H7 (cell line): ENCODE measurements at regions not wholly inside any gene's neighbourhood (a gene's known extent, or its start where the extent isn't known, plus 50 kb on each side); places are given as distances from the start of the nearest gene placed in this dataset.

Source experiments
- DNase-seq: peaks from one replicate; pipeline ENCODE4 v3.0.0; 2012
- H3K27me3 ChIP-seq: 2 replicates; pipeline ENCODE4 v1.6.0; 2011; ENCODE audit warnings: mild to moderate bottlenecking, low read length; ENCODE audit not compliant: control insufficient read depth, insufficient read depth
- H3K36me3 ChIP-seq: replicated peaks from 2 replicates; pipeline ENCODE4 v1.5.1; 2011; ENCODE audit warnings: low read length; ENCODE audit not compliant: control insufficient read depth, insufficient read depth
- H3K4me3 ChIP-seq: 2 replicates; pipeline ENCODE4 v1.5.1; 2011; ENCODE audit warnings: low read depth, mild to moderate bottlenecking, control low read depth, low read length, moderate library complexity; ENCODE audit not compliant: insufficient read depth

DNA sequence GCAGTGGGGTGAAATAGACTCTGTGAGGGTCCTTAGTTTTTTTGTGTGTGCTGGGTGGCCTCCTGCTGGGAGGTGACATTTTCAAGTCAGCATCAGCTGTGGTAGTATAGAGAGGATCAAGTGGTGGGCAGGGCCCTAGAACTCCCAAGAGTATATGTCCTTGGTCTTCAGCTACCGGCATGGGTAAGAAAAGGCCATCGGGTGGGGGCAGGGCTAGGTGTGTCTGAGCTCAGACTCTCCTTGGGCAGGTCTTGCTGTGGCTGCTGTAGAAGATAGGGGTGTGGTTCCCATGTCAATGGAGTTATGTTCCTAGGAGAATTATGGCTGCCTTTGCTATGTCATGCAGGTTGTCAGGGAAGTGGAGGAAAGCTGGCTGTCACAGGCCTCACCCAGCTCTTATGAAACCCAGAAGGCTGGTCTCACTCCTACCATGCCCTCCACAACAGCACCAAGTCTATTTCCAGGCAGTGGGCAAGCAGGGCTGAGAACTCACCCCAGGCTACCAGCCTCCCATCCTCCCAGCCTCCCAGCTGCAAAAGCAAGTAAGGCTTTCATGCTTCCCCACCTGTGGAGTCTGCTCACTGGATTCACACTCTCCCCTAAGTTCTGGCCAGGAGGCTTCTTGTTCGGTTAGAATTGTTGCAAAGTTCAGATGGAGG is 130.6 kb upstream of the SOX1 start:
- no peak for DNase-seq
- no peaks in the 10 kb centered on the region for H3K36me3 ChIP-seq
- no peaks in the 10 kb centered on the region for H3K27me3 ChIP-seq
- no peak overlapping the region for H3K4me3 ChIP-seq

DNA sequence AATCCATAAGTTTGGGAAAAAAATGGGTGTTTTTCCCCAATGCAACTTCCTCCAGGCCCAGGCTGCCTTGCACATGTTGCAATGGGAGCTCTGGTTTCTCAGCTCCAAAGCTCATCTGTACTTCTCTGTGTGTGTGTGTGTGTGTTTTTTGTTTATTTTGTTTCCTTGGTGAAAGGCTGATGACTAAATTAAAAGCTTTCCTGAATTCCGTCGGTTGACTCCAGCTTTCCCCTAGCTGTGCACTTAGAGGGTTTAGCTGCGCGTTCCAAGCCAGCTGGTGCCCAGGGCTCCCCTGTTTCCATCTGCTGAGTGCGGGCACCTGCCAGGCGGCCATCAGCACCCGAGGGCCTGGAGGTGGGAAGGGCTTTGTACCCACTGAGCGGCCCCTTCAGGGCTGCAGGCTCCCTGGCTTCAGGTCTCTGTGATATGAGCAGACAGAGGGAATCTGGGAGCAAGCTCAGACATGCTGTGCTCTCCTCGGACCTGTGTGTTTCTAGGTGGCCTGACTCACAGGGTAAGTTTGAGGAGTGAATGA is 129.1 kb upstream of the SOX1 start:
- Histone ChIP-seq H3K4me3 (no peak overlapping the region), H3K27me3 (no peaks in the 10 kb centered on the region), H3K36me3 (no peaks in the 10 kb centered on the region)
- DNase-seq: no peak

- Histone ChIP-seq H3K36me3 (no peaks in the 10 kb centered on the region), H3K4me3 (no peak overlapping the region), H3K27me3 (no peaks in the 10 kb centered on the region)
- DNase-seq: no peak
Measured at GRCh38 chr13:111938741-111939665, 127.9 kb upstream of the SOX1 start.

DNA sequence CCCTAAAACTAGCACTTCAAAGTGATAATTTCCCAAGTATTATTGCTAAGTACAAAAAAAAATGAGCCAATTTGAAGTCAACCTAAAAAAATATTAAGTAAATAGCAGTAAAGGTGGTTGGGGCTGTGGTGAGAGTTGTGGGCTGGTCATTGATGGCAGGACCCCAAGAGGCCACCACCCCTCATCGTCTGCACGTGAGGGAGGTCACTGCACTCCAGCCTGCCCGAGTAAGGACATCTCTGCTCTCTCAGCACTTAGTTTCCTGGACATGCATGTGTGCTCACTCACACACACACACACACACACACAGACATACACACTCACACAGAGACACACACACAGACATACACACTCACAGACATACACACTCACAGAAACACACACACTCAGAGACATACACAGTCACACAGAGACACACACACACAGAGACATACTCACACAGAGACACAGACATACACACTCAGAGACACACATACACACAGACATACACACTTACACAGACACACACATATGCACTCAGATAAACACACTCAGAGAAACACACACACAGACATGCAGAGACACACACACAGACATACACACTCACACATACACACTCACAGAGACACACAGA is 127.2 kb upstream of the SOX1 start:
- Histone ChIP-seq H3K36me3 (no peaks in the 10 kb centered on the region), H3K4me3 (no peak overlapping the region), H3K27me3 (no peaks in the 10 kb centered on the region)
- no peak for DNase-seq

DNA sequence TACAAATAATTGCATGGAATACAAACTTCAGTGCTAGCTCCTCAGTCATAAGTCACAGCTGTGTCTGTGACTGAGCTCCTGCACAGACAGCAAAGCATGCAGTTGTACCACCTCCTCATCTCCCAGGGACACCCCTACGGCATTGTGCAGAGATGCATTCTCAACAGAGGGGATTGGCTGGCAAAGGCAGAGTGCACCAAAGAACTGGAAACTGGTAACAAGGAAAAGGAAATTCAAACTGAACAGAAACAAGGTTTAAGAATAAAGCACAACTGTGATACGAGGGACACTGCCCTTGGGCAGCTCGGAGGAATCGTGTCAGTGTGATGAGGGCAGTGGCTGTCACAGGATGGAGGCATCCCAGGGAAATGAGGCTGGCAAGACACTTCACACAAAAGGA is 126.1 kb upstream of the SOX1 start:
- no peaks in the 10 kb centered on the region for H3K27me3 ChIP-seq
- DNase-seq: no peak
- H3K36me3 ChIP-seq: no peaks in the 10 kb centered on the region
- no peak overlapping the region for H3K4me3 ChIP-seq

DNA sequence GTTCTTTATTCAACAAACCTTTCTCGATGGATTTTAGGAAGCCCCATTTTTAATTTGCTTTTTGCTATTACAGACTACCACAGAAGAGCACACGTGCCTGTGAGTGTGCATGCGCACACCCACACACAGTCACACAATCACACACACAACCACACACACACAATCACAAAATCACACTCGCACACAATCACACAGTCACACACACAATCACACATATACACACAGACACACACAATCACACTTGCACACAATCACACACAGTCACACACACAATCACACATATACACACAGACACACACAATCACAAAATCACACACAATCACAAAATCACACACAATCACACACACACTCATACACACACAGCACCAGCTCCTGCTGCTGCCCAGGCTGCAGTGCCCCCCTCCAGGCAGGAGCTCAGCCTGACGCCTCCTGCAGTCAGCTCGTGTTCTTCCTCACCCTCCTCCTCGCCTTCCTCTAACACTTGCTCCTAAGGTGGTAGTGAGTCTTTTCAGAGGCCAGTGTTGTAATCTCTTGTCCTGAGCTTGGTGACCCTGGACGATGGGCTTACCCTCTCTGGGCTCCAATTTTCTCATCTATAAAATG is 125.0 kb upstream of the SOX1 start:
- Histone ChIP-seq H3K27me3 (no peaks in the 10 kb centered on the region), H3K4me3 (no peak overlapping the region), H3K36me3 (no peaks in the 10 kb centered on the region)
- no peak for DNase-seq

GRCh38 chr13:111943229-111943795 is 123.6 kb upstream of the SOX1 start:
- no peak for DNase-seq
- Histone ChIP-seq H3K36me3 (no peaks in the 10 kb centered on the region), H3K4me3 (no peak overlapping the region), H3K27me3 (no peaks in the 10 kb centered on the region)

- DNase-seq: no peak
- no peaks in the 10 kb centered on the region for H3K36me3 ChIP-seq
- H3K27me3 ChIP-seq: no peaks in the 10 kb centered on the region
- no peak overlapping the region for H3K4me3 ChIP-seq
Measured at GRCh38 chr13:111944171-111944583, 122.8 kb upstream of the SOX1 start.

- H3K27me3 ChIP-seq: no peaks in the 10 kb centered on the region
- H3K36me3 ChIP-seq: no peaks in the 10 kb centered on the region
Measured at GRCh38 chr13:111945086-111945485, 121.9 kb upstream of the SOX1 start.

GRCh38 chr13:111946214-111946613 is 120.7 kb upstream of the SOX1 start:
- no peak overlapping the region for H3K4me3 ChIP-seq
- no peaks in the 10 kb centered on the region for H3K27me3 ChIP-seq
- DNase-seq: no peak
- no peaks in the 10 kb centered on the region for H3K36me3 ChIP-seq

More at GRCh38 chr13:111945086-111945485, 121.9 kb upstream of the SOX1 start:
- DNase-seq: no peak
- no peak overlapping the region for H3K4me3 ChIP-seq

- DNase-seq: no peak
- H3K4me3 ChIP-seq: no peak overlapping the region
- H3K36me3 ChIP-seq: no peaks in the 10 kb centered on the region
- H3K27me3 ChIP-seq: no peaks in the 10 kb centered on the region
Measured at GRCh38 chr13:111947026-111947810, 119.7 kb upstream of the SOX1 start.

DNA sequence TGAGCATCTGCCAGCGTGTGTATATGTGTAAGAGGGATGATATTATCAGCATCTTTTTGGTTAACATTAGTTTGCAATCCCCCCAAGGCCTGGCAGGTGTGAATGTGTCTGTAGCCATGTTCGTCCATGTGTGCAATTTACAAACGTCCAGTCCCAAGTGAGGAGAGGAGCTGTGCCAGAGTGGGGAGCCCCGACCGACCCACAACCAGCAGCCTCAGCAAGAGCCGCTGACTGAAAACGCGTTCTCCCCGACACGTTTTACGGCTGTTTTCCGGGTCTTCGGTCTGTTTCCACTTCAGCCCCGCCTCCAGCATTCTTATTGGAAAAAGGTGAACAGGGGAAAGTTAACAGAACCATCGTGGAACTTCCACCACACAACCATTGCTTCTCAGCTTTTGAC is 119.1 kb upstream of the SOX1 start:
- H3K27me3 ChIP-seq: no peaks in the 10 kb centered on the region
- no peaks in the 10 kb centered on the region for H3K36me3 ChIP-seq
- DNase-seq: no peak
- H3K4me3 ChIP-seq: no peak overlapping the region

GRCh38 chr13:111948281-111948680 is 118.7 kb upstream of the SOX1 start:
- H3K36me3 ChIP-seq: no peaks in the 10 kb centered on the region
- H3K27me3 ChIP-seq: no peaks in the 10 kb centered on the region
- DNase-seq: no peak
- no peak overlapping the region for H3K4me3 ChIP-seq
